Vagina (tissue), 2 donors: ENCODE measurements at regions not wholly inside any gene's neighbourhood (a gene's known extent, or its start where the extent isn't known, plus 50 kb on each side); places are given as distances from the start of the nearest gene placed in this dataset.

Experiments used
- CTCF ChIP-seq, 3 experiments: fragments of 450-650 bp in 2 of 3; fragments of 200-600 bp in 1 of 3; sonication (generic) in 1 of 3; IDR thresholded peaks; one replicate each; pipeline ENCODE4 v1.5.1; 2017 to 2019; ENCODE audit warnings: antibody characterized with exemption in 3 of 3, mild to moderate bottlenecking in 2 of 3, moderate library complexity in 2 of 3
- POLR2AphosphoS5 ChIP-seq, 2 donors: sonication (generic); formaldehyde crosslinking; IDR thresholded peaks; one replicate each; pipeline ENCODE4 v1.9.0; 2017; ENCODE audit warnings: antibody characterized with exemption in 2 of 2, mild to moderate bottlenecking in 2 of 2, low read depth in 1 of 2; ENCODE audit not compliant: insufficient read depth in 1 of 2

DNA sequence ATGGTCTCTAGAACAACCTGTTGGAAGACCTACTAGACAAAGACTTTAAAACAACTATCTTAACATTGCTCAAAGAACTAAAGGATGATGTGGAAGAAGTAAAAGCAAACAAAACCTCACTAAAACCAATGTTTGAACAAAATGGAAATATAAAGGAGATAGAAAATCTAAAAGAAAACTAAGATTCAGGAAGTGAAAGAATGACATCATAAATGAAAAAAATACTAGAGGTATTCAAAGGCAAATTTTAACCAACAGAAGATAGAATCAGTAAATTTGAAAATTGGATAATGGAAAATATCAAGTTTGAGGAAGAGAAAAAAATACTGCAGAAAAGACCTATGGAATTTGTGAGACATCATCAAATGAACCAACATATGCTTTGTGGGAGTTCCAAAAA lies 914.1 kb upstream of the GJE1 start:
- no peak for TF ChIP-seq CTCF (IDR thresholded peaks at IDR 0.05)
- TF ChIP-seq POLR2AphosphoS5 (IDR thresholded peaks at IDR 0.05; ENCODE audit: insufficient read depth in 1 of 2, low read depth in 1 of 2): no peak
